PC-3 (cell line): ENCODE measurements at regions not wholly inside any gene's neighbourhood (a gene's known extent, or its start where the extent isn't known, plus 50 kb on each side); places are given as distances from the start of the nearest gene placed in this dataset.
A peak's percentile ranks its signal among the peaks of the same experiment; 100 is the strongest.

Source experiments
- ATAC-seq: fragments of 200-7000 bp; cut with Tn5 transposase; 2 replicates; pipeline ENCODE4 v1.9.1; 2020; ENCODE audit warnings: mild to moderate bottlenecking, moderate library complexity
- BruUV-seq: library from RNA; stranded (reverse); fragments of 400-500 nt; replicated peaks from 2 replicates; lab custom pipeline; 2021; lab: Mats Ljungman, UMichigan
- CTCF ChIA-PET: fragments of 300-600 bp; sonication (Branson Sonifier 250); formaldehyde crosslinking; loops from one replicate; lab custom pipeline; 2022; ENCODE audit warnings: antibody characterized with exemption; lab: Charles Lee
- POLR2A ChIA-PET: fragments of 300-600 bp; sonication (Branson Sonifier 250); formaldehyde crosslinking; loops from one replicate; lab custom pipeline; 2022; ENCODE audit warnings: antibody characterized with exemption; ENCODE audit not compliant: unreplicated experiment; lab: Charles Lee
- DNase-seq: peaks from one replicate; pipeline ENCODE4 v3.0.0-alpha.2; 2015
- H2AFZ ChIP-seq: fragments of 300-600 bp; sonication (generic); 2 replicates; pipeline ENCODE4 v1.6.0; 2016; ENCODE audit warnings: antibody characterized with exemption, low read length
- H3F3A ChIP-seq: fragments of 300-600 bp; sonication (generic); one replicate; pipeline ENCODE4 v1.6.0; 2017; ENCODE audit warnings: antibody characterized with exemption, low read length, control low read depth, mild to moderate bottlenecking; ENCODE audit not compliant: unreplicated experiment
- H3K27ac ChIP-seq: fragments of 300-600 bp; sonication (generic); 2 replicates; pipeline ENCODE4 v1.5.1; 2016; ENCODE audit warnings: mild to moderate bottlenecking, low read length
- H3K27me3 ChIP-seq: fragments of 300-600 bp; sonication (generic); 2 replicates; pipeline ENCODE4 v1.6.1; 2016; ENCODE audit warnings: low read length, mixed read lengths
- H3K36me3 ChIP-seq: fragments of 300-600 bp; sonication (generic); 2 replicates; pipeline ENCODE4 v1.6.1; 2016; ENCODE audit warnings: low read depth, mixed run types, low read length, mixed read lengths
- H3K4me1 ChIP-seq: fragments of 300-600 bp; sonication (generic); 2 replicates; pipeline ENCODE4 v1.5.1; 2016; ENCODE audit warnings: low read length; ENCODE audit not compliant: insufficient read depth
- H3K4me2 ChIP-seq: fragments of 300-600 bp; sonication (generic); 2 replicates; pipeline ENCODE4 v1.6.0; 2016; ENCODE audit warnings: low read length
- H3K4me3 ChIP-seq: fragments of 300-600 bp; sonication (generic); 2 replicates; pipeline ENCODE4 v1.5.1; 2016; ENCODE audit warnings: mild to moderate bottlenecking, low read length, mixed read lengths
- H3K79me2 ChIP-seq: fragments of 300-600 bp; sonication (generic); 2 replicates; pipeline ENCODE4 v1.6.1; 2017; ENCODE audit warnings: low read length, mixed read lengths
- H3K9ac ChIP-seq: fragments of 300-600 bp; sonication (generic); 2 replicates; pipeline ENCODE4 v1.6.0; 2016; ENCODE audit warnings: mild to moderate bottlenecking, low read length
- H3K9me2 ChIP-seq: fragments of 300-600 bp; sonication (generic); replicated peaks from 2 replicates; pipeline ENCODE4 v1.6.1; 2016; ENCODE audit warnings: mixed run types, low read length, mixed read lengths
- H3K9me3 ChIP-seq: fragments of 300-600 bp; sonication (generic); 2 replicates; pipeline ENCODE4 v1.6.1; 2016; ENCODE audit warnings: low read length, mixed read lengths
- H4K20me1 ChIP-seq: fragments of 300-600 bp; sonication (generic); 2 replicates; pipeline ENCODE4 v1.6.1; 2016; ENCODE audit warnings: low read length, mixed read lengths
- EZH2 ChIP-seq: fragments of 300-600 bp; sonication (generic); IDR thresholded peaks from one replicate; pipeline ENCODE4 v1.6.1; 2017; ENCODE audit warnings: antibody characterized with exemption, mild to moderate bottlenecking, low read length; ENCODE audit not compliant: unreplicated experiment
- EZH2phosphoT487 ChIP-seq: fragments of 300-600 bp; sonication (generic); IDR thresholded peaks from 2 replicates; pipeline ENCODE4 v1.6.1; 2018; ENCODE audit warnings: mild to moderate bottlenecking, antibody characterized with exemption, low read length, borderline replicate concordance
- intact Hi-C: fragments of 100-400 bp; cut with micrococcal nuclease; formaldehyde crosslinking; loops from 2 replicates; pipeline ENCODE4 v1.9.0; 2023
- TF ChIP-seq, protein P1 (sequence below): fragments of 300-600 bp; sonication (generic); conservative IDR thresholded peaks from 2 replicates; pipeline ENCODE4 v1.5.1; 2017; ENCODE audit warnings: antibody characterized with exemption, low read depth, mild to moderate bottlenecking, low read length

DNA sequence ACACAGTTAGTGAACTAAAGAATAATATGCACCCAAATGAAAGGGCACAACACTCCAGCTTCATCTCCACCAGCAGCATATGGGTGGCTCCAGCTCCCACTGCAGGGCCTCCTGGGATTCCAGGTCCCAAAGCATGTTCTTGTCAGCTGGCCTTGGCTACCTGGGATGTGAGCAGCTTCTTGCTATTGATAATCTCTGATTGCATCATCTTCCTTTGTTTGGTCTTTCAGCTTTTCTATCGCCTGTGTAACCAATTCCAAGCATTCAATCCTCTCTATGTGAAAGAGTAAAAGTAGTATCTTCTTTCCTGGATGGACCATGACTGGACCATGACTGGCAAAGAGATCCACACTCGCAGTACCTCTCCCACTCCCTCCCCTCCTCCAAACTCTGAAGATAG is 333.9 kb upstream of the GLI3 start:
- BruUV-seq: no TSS peak
- Histone ChIP-seq H3K9me2 (no peaks in the 10 kb centered on the region), H3K9ac (no peak overlapping the region), H3K36me3 (no peaks in the 10 kb centered on the region), H2AFZ (no peak overlapping the region), H3K4me2 (no peak overlapping the region), H3K4me3 (no peak overlapping the region), H3F3A (no peaks in the 10 kb centered on the region), H3K9me3 (no peaks in the 10 kb centered on the region), H3K27ac (no peak overlapping the region), H3K79me2 (no peaks in the 10 kb centered on the region), H3K4me1 (peaks cover 18% of the 10 kb centered on the region), H3K27me3 (no peaks in the 10 kb centered on the region), H4K20me1 (no peaks in the 10 kb centered on the region)
- POLR2A ChIA-PET: no interaction called here
- ATAC-seq (no peak), DNase-seq (no peak)
- intact Hi-C loops: loop anchor here (5.0 to 10.0 kb wide), 3 partner anchors 336 to 629 kb away; partner anchors contain the start of gene GLI3
- CTCF ChIA-PET: interaction anchor here (0.8 kb wide), 1 partner anchor 316 kb away, joined by 6 read pairs; no protein-coding TSS in a partner anchor
- TF ChIP-seq EZH2 (no peak), EZH2phosphoT487 (no peak)
- TF ChIP-seq, protein P1, sequence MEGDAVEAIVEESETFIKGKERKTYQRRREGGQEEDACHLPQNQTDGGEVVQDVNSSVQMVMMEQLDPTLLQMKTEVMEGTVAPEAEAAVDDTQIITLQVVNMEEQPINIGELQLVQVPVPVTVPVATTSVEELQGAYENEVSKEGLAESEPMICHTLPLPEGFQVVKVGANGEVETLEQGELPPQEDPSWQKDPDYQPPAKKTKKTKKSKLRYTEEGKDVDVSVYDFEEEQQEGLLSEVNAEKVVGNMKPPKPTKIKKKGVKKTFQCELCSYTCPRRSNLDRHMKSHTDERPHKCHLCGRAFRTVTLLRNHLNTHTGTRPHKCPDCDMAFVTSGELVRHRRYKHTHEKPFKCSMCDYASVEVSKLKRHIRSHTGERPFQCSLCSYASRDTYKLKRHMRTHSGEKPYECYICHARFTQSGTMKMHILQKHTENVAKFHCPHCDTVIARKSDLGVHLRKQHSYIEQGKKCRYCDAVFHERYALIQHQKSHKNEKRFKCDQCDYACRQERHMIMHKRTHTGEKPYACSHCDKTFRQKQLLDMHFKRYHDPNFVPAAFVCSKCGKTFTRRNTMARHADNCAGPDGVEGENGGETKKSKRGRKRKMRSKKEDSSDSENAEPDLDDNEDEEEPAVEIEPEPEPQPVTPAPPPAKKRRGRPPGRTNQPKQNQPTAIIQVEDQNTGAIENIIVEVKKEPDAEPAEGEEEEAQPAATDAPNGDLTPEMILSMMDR: no peak

DNA sequence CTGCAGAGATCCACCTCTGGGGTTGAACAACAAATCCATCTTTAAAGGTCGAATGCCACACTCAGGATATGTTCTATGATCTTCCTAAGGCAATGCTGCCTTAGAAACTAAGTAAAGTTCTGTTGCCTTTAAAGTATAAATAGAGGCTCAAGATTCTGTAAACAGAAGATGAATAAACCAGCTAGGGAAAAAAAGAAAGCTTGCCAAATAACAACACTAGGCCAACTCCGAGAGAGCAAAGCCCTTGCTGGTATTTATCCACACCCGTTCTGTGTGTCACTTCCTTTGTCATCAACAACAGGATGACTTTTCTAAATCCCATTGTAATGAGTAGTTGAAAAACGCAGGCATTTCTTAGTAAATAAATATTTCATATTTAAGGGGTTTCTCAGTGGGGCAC is 330.0 kb upstream of the GLI3 start:
- Histone ChIP-seq H3K4me2 (peak overlapping the region; percentile 46), H3K27ac (peak overlapping the region; percentile 47), H3K9me3 (no peaks in the 10 kb centered on the region), H2AFZ (peak overlapping the region; percentile 63), H3K36me3 (no peaks in the 10 kb centered on the region), H3F3A (no peaks in the 10 kb centered on the region), H3K27me3 (no peaks in the 10 kb centered on the region), H3K9me2 (no peaks in the 10 kb centered on the region), H3K9ac (no peak overlapping the region), H3K4me3 (no peak overlapping the region), H4K20me1 (no peaks in the 10 kb centered on the region), H3K79me2 (no peaks in the 10 kb centered on the region), H3K4me1 (0 out of 2 replicates have a peak, but pooled peaks cover 9% of the 10 kb centered on the region)
- intact Hi-C loops: loop anchor here (5.0 kb wide), 1 partner anchor 250 kb away; no protein-coding TSS in a partner anchor
- CTCF ChIA-PET: no interaction called here
- peak; percentile 84 for ATAC-seq
- DNase-seq: peak; percentile 68
- POLR2A ChIA-PET: no interaction called here
- TF ChIP-seq EZH2 (no peak), EZH2phosphoT487 (no peak)
- TF ChIP-seq, protein P1: no peak
- no TSS peak for BruUV-seq

DNA sequence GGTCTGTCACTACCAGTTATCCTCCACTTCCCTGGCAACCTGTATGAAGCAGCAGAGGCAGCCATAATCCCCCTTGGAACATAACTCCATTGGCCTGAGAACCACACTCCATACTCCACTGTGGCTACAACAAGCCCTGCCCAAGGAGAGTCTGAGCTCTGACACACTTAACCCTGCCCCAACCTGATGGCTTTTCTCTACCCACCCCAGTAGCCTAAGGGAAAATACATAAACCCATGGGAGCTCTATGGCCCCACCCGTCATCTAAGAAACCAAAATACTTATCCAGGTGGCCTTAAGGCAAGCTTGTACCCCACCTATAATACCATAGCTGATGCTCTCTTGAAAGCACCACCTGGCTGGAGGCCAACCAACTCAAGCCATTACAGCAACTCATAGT is 324.8 kb upstream of the GLI3 start:
- no peaks in the 10 kb centered on the region for H4K20me1 ChIP-seq
- H3K9me3 ChIP-seq: no peaks in the 10 kb centered on the region
- H3K79me2 ChIP-seq: no peaks in the 10 kb centered on the region
- ATAC-seq (no peak), DNase-seq (no peak)
- ChIA-PET POLR2A (no interaction called here), CTCF (no interaction called here)
- H3F3A ChIP-seq: no peaks in the 10 kb centered on the region
- no peak overlapping the region for H3K9ac ChIP-seq
- no peak overlapping the region for H2AFZ ChIP-seq
- TF ChIP-seq EZH2phosphoT487 (no peak), EZH2 (no peak)
- TF ChIP-seq, protein P1: no peak
- 0 out of 2 replicates have a peak, but pooled peaks cover 1% of the 10 kb centered on the region for H3K4me1 ChIP-seq
- no peaks in the 10 kb centered on the region for H3K9me2 ChIP-seq
- no peak overlapping the region for H3K4me2 ChIP-seq
- BruUV-seq: no TSS peak
- no peaks in the 10 kb centered on the region for H3K36me3 ChIP-seq
- no peaks in the 10 kb centered on the region for H3K27me3 ChIP-seq
- intact Hi-C loops: no loop called here
- H3K27ac ChIP-seq: no peak overlapping the region
- no peak overlapping the region for H3K4me3 ChIP-seq
